Tibial nerve (tissue), 4 donors: ENCODE measurements at regions not wholly inside any gene's neighbourhood (a gene's known extent, or its start where the extent isn't known, plus 50 kb on each side); places are given as distances from the start of the nearest gene placed in this dataset.

Experiments used
- DNase-seq, 2 donors: peaks; one replicate each; pipeline ENCODE4 v3.0.0-alpha.2; 2019; ENCODE audit warnings: low spot score in 2 of 2
- H3K27ac ChIP-seq, 4 donors: fragments of 200-600 bp; sonication (generic) in 3 of 4; one replicate each; pipeline ENCODE4 v1.5.1; 2017 to 2019; ENCODE audit warnings: mild to moderate bottlenecking in 1 of 4
- H3K27me3 ChIP-seq, 2 donors: fragments of 200-600 bp; sonication (generic) in 1 of 2; one replicate each; pipeline versions ENCODE4 v1.5.1 to v1.6.0; 2017 to 2019
- H3K36me3 ChIP-seq, 3 donors: fragments of 200-600 bp; sonication (generic); one replicate each; pipeline ENCODE4 v1.5.1; 2018 to 2019
- H3K4me1 ChIP-seq, 4 donors: fragments of 200-600 bp; sonication (generic) in 3 of 4; one replicate each; pipeline ENCODE4 v1.5.1; 2017 to 2019
- H3K4me3 ChIP-seq, 4 donors: fragments of 200-600 bp; sonication (generic) in 3 of 4; one replicate each; pipeline ENCODE4 v1.5.1; 2017 to 2019; ENCODE audit warnings: mild to moderate bottlenecking in 1 of 4, moderate library complexity in 1 of 4
- H3K9me3 ChIP-seq, 4 donors: fragments of 200-600 bp; sonication (generic) in 3 of 4; one replicate each; pipeline ENCODE4 v1.5.1; 2017 to 2019
- CTCF ChIP-seq, 5 experiments: fragments of 200-600 bp in 3 of 5; fragments of 450-650 bp in 2 of 5; sonication (generic) in 3 of 5; IDR thresholded peaks; one replicate each; pipeline ENCODE4 v1.5.1; 2016 to 2019; ENCODE audit warnings: antibody characterized with exemption in 5 of 5, mild to moderate bottlenecking in 3 of 5, moderate library complexity in 2 of 5
- EP300 ChIP-seq, 2 donors: sonication (generic); formaldehyde crosslinking; IDR thresholded peaks; one replicate each; pipeline ENCODE4 v1.6.1; 2017; ENCODE audit warnings: antibody characterized with exemption in 2 of 2, mild to moderate bottlenecking in 1 of 2
- POLR2A ChIP-seq, 2 donors: fragments of 450-650 bp; IDR thresholded peaks; one replicate each; pipeline ENCODE4 v1.6.1; 2017; ENCODE audit warnings: antibody characterized with exemption in 2 of 2, mild to moderate bottlenecking in 2 of 2, moderate library complexity in 2 of 2
- WGBS, 2 donors: methylation state at CpG; one replicate each; pipeline ENCODE4 v1.1.5; 2018; 5-methylcytosine and 5-hydroxymethylcytosine counted together

GRCh38 chr20:20815711-20816455 is 103.4 kb upstream of the RALGAPA2 start:
- H3K9me3 ChIP-seq, result no peaks in the 10 kb centered on the region
- H3K27ac ChIP-seq, result no peak overlapping the region
- DNase-seq, result no peak
- TF ChIP-seq CTCF (IDR thresholded peaks at IDR 0.05) (no peak), POLR2A (IDR thresholded peaks at IDR 0.05) (no peak), EP300 (IDR thresholded peaks at IDR 0.05) (no peak)
- no peak overlapping the region for H3K4me3 ChIP-seq
- H3K27me3 ChIP-seq, result no peaks in the 10 kb centered on the region
- WGBS, 2 donors, result 75 to 79% methylated on average over 4 of the region's 4 CpGs
- no peaks in the 10 kb centered on the region for H3K4me1 ChIP-seq
- H3K36me3 ChIP-seq, result no peaks in the 10 kb centered on the region

- no peaks in the 10 kb centered on the region for H3K27me3 ChIP-seq
- TF ChIP-seq CTCF (IDR thresholded peaks at IDR 0.05) (no peak), POLR2A (IDR thresholded peaks at IDR 0.05) (no peak), EP300 (IDR thresholded peaks at IDR 0.05) (no peak)
- no peaks in the 10 kb centered on the region for H3K9me3 ChIP-seq
- no peaks in the 10 kb centered on the region for H3K4me1 ChIP-seq
- no peak overlapping the region for H3K4me3 ChIP-seq
- DNase-seq, result no peak
- WGBS, 2 donors, result 64 to 67% methylated on average over 4 of the region's 4 CpGs
- H3K27ac ChIP-seq, result no peak overlapping the region
- no peaks in the 10 kb centered on the region for H3K36me3 ChIP-seq
Measured at GRCh38 chr20:20814685-20815084, 102.2 kb upstream of the RALGAPA2 start.

- no peaks in the 10 kb centered on the region for H3K4me1 ChIP-seq
- H3K27ac ChIP-seq, result no peak overlapping the region
- no peak for TF ChIP-seq EP300 (IDR thresholded peaks at IDR 0.05)
- no peak for TF ChIP-seq CTCF (IDR thresholded peaks at IDR 0.05)
- no peak for TF ChIP-seq POLR2A (IDR thresholded peaks at IDR 0.05)
Measured at GRCh38 chr20:20812136-20812535, 99.7 kb upstream of the RALGAPA2 start.

GRCh38 chr20:20808016-20808415 is 95.6 kb upstream of the RALGAPA2 start:
- no peak overlapping the region for H3K4me3 ChIP-seq
- no peak overlapping the region for H3K27ac ChIP-seq
- no peaks in the 10 kb centered on the region for H3K4me1 ChIP-seq
- no peaks in the 10 kb centered on the region for H3K27me3 ChIP-seq
- no peak for TF ChIP-seq CTCF (IDR thresholded peaks at IDR 0.05)
- no peak for TF ChIP-seq POLR2A (IDR thresholded peaks at IDR 0.05)
- TF ChIP-seq EP300 (IDR thresholded peaks at IDR 0.05), result no peak
- no peaks in the 10 kb centered on the region for H3K36me3 ChIP-seq
- no peaks in the 10 kb centered on the region for H3K9me3 ChIP-seq
- DNase-seq, result no peak
- WGBS, 2 donors, result 69 to 72% methylated on average over 4 of the region's 4 CpGs

More at GRCh38 chr20:20812136-20812535, 99.7 kb upstream of the RALGAPA2 start:
- no peak overlapping the region for H3K4me3 ChIP-seq
- no peaks in the 10 kb centered on the region for H3K9me3 ChIP-seq
- H3K27me3 ChIP-seq, result no peaks in the 10 kb centered on the region
- H3K36me3 ChIP-seq, result no peaks in the 10 kb centered on the region
- DNase-seq, result no peak
- 73 to 82% methylated on average over 5 of the region's 5 CpGs for WGBS, 2 donors

DNA sequence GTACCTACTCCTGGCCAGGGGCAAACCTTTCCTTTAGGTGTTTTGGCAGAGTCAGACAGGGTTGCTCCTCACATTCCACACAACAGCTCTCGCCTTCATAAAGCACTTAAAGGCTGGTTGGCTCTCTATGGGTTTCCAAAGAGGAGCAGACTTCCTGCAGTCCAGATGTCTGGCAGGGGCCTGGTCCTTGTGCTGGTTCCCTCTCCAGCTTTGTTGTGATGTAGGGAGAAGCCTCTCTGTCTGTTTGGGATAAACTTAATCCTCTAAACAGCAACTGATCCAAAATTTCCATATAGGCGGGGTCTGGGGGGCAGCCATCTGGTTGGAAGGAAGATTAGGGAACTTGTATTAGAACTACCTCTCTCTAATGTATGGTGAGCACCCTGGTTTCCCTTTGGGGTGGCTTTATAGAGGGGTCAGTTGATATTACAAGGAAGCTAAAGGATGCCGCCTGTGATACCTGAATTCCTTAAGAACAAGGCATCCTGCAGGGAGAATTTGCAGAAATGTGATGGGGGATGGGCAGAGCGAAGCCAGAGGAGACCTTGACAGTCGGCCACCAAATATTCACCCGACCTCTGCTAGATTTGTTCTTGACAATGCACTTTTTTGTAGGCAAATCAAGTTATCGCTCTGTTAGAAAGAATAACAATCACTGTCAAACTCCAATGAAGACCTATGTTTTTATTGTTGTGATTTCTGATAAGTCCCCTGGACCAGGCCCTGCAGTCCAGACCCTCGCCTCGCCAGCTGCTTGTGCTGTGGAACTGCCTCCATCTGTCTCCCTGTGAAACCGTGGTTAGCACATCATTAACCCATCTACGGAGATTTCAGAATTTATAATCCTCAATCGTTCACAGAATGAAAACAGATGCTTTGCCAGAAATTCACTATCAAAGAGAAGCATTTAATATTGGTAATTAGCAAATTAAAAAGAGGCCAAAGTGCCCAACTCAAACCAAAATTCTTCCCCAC is 94.0 kb upstream of the RALGAPA2 start:
- H3K36me3 ChIP-seq, result no peaks in the 10 kb centered on the region
- WGBS, 2 donors, result 71 to 74% methylated on average over 12 of the region's 12 CpGs
- no peak for TF ChIP-seq POLR2A (IDR thresholded peaks at IDR 0.05)
- TF ChIP-seq EP300 (IDR thresholded peaks at IDR 0.05), result no peak
- TF ChIP-seq CTCF (IDR thresholded peaks at IDR 0.05), result no peak
- H3K27ac ChIP-seq, result no peak overlapping the region
- no peak for DNase-seq
- no peaks in the 10 kb centered on the region for H3K9me3 ChIP-seq
- no peaks in the 10 kb centered on the region for H3K27me3 ChIP-seq
- H3K4me1 ChIP-seq, result no peaks in the 10 kb centered on the region
- H3K4me3 ChIP-seq, result no peak overlapping the region
